BE2C (cell line): ENCODE measurements at regions not wholly inside any gene's neighbourhood (a gene's known extent, or its start where the extent isn't known, plus 50 kb on each side); places are given as distances from the start of the nearest gene placed in this dataset.

Source experiments
- DNase-seq: peaks from one replicate; pipeline ENCODE4 v3.0.0-alpha.2; 2020
- H3K27me3 ChIP-seq: fragments of 250-450 bp; sonication (Bioruptor Pico); 2 replicates; pipeline ENCODE4 v1.5.1; 2020; ENCODE audit warnings: mild to moderate bottlenecking
- H3K36me3 ChIP-seq: fragments of 250-450 bp; sonication (Bioruptor Pico); 2 replicates; pipeline ENCODE4 v1.5.1; 2020; ENCODE audit warnings: mild to moderate bottlenecking
- H3K4me1 ChIP-seq: fragments of 250-450 bp; sonication (Bioruptor Pico); 2 replicates; pipeline ENCODE4 v1.5.1; 2020
- H3K4me3 ChIP-seq: 2 replicates; pipeline ENCODE4 v1.5.1; 2011; ENCODE audit warnings: low read depth, low read length
- H3K9me3 ChIP-seq: fragments of 250-450 bp; sonication (Bioruptor Pico); 2 replicates; pipeline ENCODE4 v1.5.1; 2020
- TF ChIP-seq, protein P1 (sequence below): IDR thresholded peaks from 2 replicates; pipeline ENCODE4 v1.5.1; 2012; ENCODE audit warnings: mild to moderate bottlenecking, low read depth, low read length

GRCh38 chr4:101730291-101731117 lies 60.0 kb upstream of the BANK1 start:
- Histone ChIP-seq H3K4me1 (peaks cover 6% of the 10 kb centered on the region), H3K4me3 (no peak overlapping the region), H3K27me3 (no peaks in the 10 kb centered on the region), H3K36me3 (no peaks in the 10 kb centered on the region), H3K9me3 (no peaks in the 10 kb centered on the region)
- TF ChIP-seq, protein P1, sequence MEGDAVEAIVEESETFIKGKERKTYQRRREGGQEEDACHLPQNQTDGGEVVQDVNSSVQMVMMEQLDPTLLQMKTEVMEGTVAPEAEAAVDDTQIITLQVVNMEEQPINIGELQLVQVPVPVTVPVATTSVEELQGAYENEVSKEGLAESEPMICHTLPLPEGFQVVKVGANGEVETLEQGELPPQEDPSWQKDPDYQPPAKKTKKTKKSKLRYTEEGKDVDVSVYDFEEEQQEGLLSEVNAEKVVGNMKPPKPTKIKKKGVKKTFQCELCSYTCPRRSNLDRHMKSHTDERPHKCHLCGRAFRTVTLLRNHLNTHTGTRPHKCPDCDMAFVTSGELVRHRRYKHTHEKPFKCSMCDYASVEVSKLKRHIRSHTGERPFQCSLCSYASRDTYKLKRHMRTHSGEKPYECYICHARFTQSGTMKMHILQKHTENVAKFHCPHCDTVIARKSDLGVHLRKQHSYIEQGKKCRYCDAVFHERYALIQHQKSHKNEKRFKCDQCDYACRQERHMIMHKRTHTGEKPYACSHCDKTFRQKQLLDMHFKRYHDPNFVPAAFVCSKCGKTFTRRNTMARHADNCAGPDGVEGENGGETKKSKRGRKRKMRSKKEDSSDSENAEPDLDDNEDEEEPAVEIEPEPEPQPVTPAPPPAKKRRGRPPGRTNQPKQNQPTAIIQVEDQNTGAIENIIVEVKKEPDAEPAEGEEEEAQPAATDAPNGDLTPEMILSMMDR, result peak; percentile 82
- peak; percentile 83 for DNase-seq

GRCh38 chr4:101727238-101727637 lies 63.3 kb upstream of the BANK1 start:
- Histone ChIP-seq H3K9me3 (no peaks in the 10 kb centered on the region), H3K36me3 (no peaks in the 10 kb centered on the region), H3K4me3 (no peak overlapping the region), H3K27me3 (no peaks in the 10 kb centered on the region), H3K4me1 (peaks cover 6% of the 10 kb centered on the region)
- TF ChIP-seq, protein P1, result no peak
- no peak for DNase-seq

- TF ChIP-seq, protein P1, result no peak
- H3K27me3 ChIP-seq, result no peaks in the 10 kb centered on the region
- H3K4me3 ChIP-seq, result no peak overlapping the region
- H3K4me1 ChIP-seq, result no peaks in the 10 kb centered on the region
- no peaks in the 10 kb centered on the region for H3K36me3 ChIP-seq
- no peak for DNase-seq
- H3K9me3 ChIP-seq, result no peaks in the 10 kb centered on the region
Observed at GRCh38 chr4:101724093-101724492, 66.4 kb upstream of the BANK1 start.

DNA sequence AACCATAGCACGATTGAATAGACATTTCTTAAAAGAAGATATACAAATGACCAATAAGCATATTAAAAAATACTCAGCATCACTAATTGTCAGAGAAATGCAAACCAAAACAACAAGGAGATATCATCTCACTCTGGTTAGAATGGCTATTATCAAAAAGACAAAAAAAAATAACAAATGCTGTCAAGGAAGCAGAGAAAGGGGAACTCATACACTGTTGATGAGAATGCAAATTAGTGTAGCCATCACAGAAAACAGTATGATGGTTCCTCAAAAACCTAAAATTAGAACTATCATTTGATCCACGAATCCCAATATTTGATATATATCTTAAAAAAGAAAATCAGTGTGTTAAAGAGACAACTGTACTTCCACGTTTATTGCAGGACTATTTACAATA lies 71.7 kb upstream of the BANK1 start:
- DNase-seq, result no peak
- no peaks in the 10 kb centered on the region; the same call in 1 of the 2 replicates for H3K9me3 ChIP-seq
- TF ChIP-seq, protein P1, result no peak
- H3K4me1 ChIP-seq, result no peaks in the 10 kb centered on the region
- H3K36me3 ChIP-seq, result no peaks in the 10 kb centered on the region
- no peaks in the 10 kb centered on the region for H3K27me3 ChIP-seq
- no peak overlapping the region for H3K4me3 ChIP-seq

DNA sequence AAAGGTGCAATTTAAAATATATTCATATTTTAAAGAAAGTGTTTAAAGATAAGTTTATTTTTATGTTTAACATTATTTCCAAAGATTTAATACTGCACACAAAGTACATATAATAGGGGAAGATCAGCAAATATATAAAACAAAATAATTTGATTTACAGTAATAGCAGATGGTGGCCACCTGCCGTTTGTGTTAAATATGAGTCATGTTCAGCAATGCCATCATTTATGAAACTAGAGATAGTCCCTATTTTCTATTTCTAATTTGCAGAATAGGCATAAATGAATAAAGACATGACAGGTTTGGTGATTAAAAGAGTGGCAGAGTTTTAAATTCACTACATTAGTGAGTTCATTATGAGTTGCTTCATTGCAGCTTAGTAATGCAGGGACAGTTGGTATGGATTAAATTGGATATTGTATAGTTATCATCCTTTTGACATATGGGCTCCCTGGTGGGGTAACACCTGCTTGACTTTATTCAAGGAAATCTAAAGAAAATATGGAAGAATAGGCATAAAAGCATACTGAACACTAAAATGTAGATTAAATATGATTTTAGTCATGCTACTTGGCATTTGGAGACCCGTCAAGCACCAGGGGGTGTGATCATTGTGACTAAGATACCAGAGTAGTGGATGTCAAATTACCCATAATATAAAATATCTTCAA lies 78.8 kb upstream of the BANK1 start:
- Histone ChIP-seq H3K4me1 (peaks cover 12% of the 10 kb centered on the region), H3K36me3 (no peaks in the 10 kb centered on the region), H3K4me3 (no peak overlapping the region), H3K9me3 (no peaks in the 10 kb centered on the region; the same call in 1 of the 2 replicates), H3K27me3 (no peaks in the 10 kb centered on the region)
- TF ChIP-seq, protein P1, result no peak
- peak; percentile 34 for DNase-seq

GRCh38 chr4:101710806-101711205 lies 79.7 kb upstream of the BANK1 start:
- no peak for DNase-seq
- Histone ChIP-seq H3K9me3 (no peaks in the 10 kb centered on the region; the same call in 1 of the 2 replicates), H3K4me1 (peaks cover 12% of the 10 kb centered on the region), H3K4me3 (no peak overlapping the region), H3K36me3 (no peaks in the 10 kb centered on the region), H3K27me3 (no peaks in the 10 kb centered on the region)
- TF ChIP-seq, protein P1, result no peak
